GM19455 (cell line): ENCODE measurements at regions not wholly inside any gene's neighbourhood (a gene's known extent, or its start where the extent isn't known, plus 50 kb on each side); places are given as distances from the start of the nearest gene placed in this dataset.
A peak's percentile ranks its signal among the peaks of the same experiment; 100 is the strongest.

Source experiments
- ATAC-seq: cut with Tn5 transposase; IDR thresholded peaks from one replicate; pipeline ENCODE4 v1.9.1; 2021; ENCODE audit not compliant: unreplicated experiment

- ATAC-seq, result no peak
Observed at GRCh38 chr20:19807946-19808330, 49.9 kb downstream of the RIN2 start.

- no peak for ATAC-seq
Observed at GRCh38 chr20:19808498-19808897, 50.4 kb downstream of the RIN2 start.

- ATAC-seq, result no peak
Observed at GRCh38 chr20:19809505-19809904, 51.4 kb downstream of the RIN2 start.

GRCh38 chr20:19811231-19811630 is 53.2 kb downstream of the RIN2 start:
- no peak for ATAC-seq

- no peak for ATAC-seq
Observed at GRCh38 chr20:19812056-19812455, 54.0 kb downstream of the RIN2 start.

- no peak for ATAC-seq
Observed at GRCh38 chr20:19812696-19813095, 54.6 kb downstream of the RIN2 start.

- ATAC-seq, result no peak
Observed at GRCh38 chr20:19813846-19814640, 56.0 kb downstream of the RIN2 start.

GRCh38 chr20:19815553-19815991 is 57.5 kb downstream of the RIN2 start:
- ATAC-seq, result no peak

- ATAC-seq, result no peak
Observed at GRCh38 chr20:19816386-19816785, 58.3 kb downstream of the RIN2 start.

GRCh38 chr20:19817017-19817416 is 59.0 kb downstream of the RIN2 start:
- no peak for ATAC-seq

GRCh38 chr20:19819149-19819548 is 61.1 kb downstream of the RIN2 start:
- no peak for ATAC-seq

GRCh38 chr20:19820555-19821211 is 62.6 kb downstream of the RIN2 start:
- ATAC-seq, result no peak

- no peak for ATAC-seq
Observed at GRCh38 chr20:19821606-19822005, 63.5 kb downstream of the RIN2 start.

- ATAC-seq, result no peak
Observed at GRCh38 chr20:19823216-19823615, 65.2 kb downstream of the RIN2 start.

GRCh38 chr20:19823971-19824370 is 65.9 kb downstream of the RIN2 start:
- ATAC-seq, result no peak

GRCh38 chr20:19824861-19825260 is 66.8 kb downstream of the RIN2 start:
- no peak for ATAC-seq

GRCh38 chr20:19826179-19826914 is 68.3 kb downstream of the RIN2 start:
- no peak for ATAC-seq

- ATAC-seq, result peak; percentile 21
Observed at GRCh38 chr20:19827818-19828217, 69.8 kb downstream of the RIN2 start.

GRCh38 chr20:19828232-19828631 is 70.2 kb downstream of the RIN2 start:
- peak; percentile 93 for ATAC-seq

- no peak for ATAC-seq
Observed at GRCh38 chr20:19830211-19830785, 72.2 kb downstream of the RIN2 start.

- no peak for ATAC-seq
Observed at GRCh38 chr20:19832875-19833274, 74.8 kb downstream of the RIN2 start.
